GM18868 (cell line): ENCODE measurements at regions not wholly inside any gene's neighbourhood (a gene's known extent, or its start where the extent isn't known, plus 50 kb on each side); places are given as distances from the start of the nearest gene placed in this dataset.

Source experiments
- ATAC-seq: cut with Tn5 transposase; IDR thresholded peaks from one replicate; pipeline ENCODE4 v1.9.1; 2021; ENCODE audit warnings: mild to moderate bottlenecking, moderate library complexity; ENCODE audit not compliant: unreplicated experiment

DNA sequence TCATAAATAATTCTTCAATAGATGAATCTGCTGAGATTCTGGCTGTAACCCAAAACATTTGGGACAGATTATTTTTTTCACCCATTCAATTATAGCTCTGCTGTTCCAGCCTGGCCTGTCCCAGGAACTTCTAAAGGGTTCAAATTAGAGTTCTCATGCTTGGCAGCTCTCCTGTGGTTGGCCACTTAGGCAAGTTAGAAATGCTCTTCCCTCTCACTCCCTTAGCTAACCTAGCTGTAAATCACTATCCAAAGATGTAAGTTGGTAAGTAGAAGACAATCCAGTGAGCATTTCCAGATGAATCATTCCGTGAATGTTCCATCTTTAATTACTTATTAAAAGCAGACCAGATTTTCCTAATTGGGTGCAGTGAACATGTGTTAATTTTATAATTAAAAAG is 760.4 kb upstream of the TBX3 start:
- no peak for ATAC-seq

DNA sequence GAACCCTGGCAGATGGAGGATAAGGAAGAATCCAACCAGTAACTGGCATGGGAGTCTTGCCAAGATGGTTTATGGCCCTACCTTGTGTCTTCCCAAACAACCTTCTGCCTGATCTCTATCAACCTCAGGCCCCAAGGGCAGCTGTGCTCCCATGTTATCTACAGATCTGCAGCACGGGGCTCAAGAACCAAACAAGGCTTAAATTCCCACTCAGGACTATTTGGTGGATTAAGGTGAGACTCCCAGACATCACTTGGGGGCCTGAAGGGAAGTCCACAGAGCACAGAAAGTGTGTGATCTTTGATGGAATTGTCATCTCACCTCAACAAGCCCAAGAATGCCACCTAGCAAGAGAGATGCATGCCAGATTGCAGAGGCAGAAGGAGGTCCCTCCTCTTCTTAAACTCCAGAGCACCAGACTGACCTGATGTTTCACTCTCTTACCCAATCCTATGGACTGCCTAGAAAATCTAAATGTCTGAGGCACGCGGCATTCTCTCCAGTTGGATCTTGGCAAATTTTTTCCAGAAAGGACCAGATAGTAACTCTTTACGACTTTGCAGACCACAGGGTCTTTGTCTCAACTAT is 759.5 kb upstream of the TBX3 start:
- no peak for ATAC-seq

DNA sequence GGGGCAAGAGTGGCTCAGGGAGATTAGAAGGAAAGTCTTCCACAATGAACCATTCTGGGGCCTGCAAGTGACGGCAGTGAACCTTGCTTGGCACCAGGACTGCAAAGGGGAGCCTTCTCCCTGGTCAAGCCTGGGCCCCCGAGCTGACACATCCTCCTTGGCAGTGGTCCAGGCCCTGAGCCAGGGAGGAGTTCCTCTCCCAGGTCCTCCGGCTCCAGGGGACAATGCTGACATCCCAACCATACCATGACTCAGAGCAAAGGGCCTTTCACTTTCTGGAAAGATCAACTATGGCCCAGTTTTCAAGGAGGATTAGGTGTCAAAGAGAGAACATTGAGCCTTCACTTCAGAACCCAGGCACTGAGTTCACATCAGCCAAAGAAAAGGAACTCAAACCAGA is 756.5 kb upstream of the TBX3 start:
- ATAC-seq, result no peak

DNA sequence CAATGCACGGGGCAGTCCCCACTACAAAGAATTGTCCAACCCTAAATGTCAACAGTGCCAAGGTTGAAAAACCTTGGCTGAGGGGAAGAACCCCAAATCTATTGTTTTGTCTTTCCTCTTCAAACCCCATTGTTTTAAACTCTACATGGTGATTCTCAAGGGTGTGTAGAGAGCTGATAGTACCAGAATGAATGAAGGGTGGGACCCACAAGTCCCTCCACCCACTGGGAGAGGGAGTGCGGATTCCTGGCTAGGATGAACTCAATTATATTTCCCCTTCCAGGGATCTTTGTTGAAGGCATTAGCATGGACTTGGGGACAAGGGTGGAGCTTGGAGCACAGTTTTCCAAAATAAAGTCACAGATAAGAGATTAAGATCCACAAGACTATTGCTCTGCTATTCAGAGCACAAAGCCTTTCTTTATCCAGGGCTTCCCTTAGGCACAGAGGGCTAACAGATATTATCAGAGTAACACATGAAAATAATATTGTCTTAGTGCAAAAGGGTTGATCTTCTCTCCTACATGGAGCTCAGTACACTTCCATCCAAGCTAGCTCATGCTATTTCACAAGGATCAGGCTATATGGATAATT is 755.1 kb upstream of the TBX3 start:
- no peak for ATAC-seq

DNA sequence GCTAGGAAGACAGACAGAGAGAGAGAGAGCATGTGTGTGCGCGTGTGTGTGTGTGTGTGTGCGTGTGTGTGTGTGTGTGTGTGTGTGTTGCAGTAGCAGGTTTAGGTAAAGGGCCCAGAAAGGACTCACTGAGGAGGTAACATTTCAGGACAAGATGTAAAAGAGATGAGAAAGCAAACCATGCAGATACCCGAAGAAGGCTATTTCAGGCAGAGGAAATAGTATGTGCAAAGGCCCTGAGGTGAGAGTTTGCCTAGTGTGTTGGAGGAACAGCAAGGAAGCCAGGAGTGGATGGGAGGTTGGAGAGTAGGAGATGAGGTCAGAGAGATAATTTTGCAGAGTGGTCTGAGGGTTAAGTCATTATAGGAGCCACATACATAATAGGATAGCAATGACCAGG is 754.3 kb upstream of the TBX3 start:
- no peak for ATAC-seq

DNA sequence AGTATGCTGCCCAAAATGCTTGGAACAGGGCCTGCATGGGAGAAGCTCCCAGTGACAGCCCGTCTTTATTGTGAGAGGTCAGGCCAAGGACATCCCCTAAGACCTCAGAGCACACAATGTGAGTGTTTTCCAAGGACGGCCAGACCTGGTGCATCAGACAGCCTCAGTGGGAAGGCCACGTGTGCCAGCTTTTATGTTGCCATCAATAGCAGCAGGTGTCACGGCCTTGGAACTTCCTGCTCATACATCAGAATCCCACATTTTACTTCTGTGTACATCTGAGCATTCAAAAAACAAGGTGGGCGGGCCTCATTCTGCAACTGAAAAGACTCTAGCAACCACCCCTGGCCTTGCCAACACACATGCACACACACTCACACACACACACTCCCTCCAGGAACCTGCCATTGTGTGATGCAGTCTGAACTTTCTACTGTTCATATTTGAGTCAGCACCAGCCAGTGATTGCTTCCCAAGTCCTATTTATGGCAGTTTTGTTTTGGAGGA is 753.1 kb upstream of the TBX3 start:
- no peak for ATAC-seq

DNA sequence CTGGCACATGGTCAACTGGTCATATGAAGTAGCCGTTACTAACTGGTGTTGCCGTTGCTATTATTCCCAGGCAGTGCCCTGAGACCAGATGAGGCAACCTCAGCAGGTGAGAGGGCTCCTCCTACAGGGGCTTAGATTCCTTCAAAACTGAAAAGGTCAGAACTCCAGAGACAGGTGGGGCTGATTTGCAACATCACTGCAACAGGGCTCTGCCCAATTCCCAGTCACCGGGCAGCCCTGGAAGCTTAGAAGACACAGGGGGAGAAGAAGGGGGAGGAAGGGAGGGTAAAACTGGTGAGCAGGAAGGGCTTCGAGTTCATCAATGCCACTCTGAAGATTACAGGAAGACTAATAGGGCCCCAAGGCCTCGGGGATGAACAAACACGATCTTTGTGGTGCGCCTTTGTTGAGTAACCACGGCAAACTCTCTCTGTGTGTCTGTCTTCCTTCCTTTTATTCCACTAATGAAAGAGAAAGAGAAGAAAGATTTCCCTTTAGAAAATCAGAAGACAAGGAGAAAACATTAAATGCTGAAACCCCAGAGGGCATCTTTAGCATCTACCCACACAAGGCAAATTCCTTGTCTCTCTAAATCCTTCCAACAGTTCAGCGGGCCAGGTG is 749.1 kb upstream of the TBX3 start:
- ATAC-seq, result no peak

DNA sequence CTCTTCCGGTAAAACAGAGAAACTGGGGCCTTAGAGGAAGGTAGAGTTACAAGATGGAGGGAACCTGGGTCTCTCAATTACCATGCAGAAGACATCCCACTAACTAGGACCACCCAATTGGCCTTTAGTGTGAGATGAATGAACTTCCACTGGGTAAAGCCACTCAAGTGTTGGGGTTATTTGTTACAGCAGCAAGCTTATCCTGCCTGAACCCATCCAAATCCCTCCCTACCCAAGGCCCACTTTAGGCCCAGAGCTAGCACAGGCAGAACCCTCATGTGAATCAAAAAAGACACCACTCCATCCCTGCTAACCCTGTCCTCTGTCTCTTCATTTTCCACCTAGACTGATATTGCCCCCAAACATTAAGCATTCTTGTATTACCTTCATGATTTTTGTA is 746.7 kb upstream of the TBX3 start:
- no peak for ATAC-seq

DNA sequence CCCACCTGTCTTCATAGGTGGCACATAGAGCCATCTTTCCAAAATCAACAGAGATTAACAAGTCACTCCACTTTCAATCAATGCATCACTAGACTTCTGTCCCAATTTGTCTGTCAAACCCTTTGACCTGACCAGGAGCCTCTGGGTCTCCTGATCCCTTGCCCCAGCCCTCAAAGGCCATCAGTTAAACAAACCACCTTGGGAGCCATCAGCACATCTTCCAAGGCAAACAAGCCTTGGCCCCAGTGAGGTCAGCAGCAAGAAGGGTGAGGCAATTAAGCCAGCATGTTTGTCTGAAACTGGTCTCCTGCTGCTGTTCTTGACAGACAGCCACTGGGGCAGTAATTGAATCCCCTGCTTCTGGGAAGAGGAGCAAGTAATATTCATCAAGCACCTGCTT is 742.8 kb upstream of the TBX3 start:
- no peak for ATAC-seq

DNA sequence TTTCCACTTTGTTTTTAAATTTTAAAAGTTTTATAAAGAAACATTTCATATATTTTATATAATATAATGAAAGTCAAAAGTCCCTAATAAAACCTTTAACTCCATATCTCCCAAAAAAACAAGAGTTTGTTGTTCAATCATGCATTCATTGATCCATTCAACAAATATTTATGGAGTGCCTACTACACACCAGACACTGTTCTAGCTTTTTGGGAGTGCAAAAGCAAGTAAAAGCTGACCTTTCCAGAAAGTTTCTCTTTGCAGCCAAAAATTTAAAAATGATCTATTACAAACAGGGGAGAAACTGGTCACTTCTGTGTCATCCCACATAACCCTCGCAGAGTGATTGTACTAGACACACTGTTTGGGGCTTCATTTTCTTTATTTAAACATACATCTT is 740.0 kb upstream of the TBX3 start:
- no peak for ATAC-seq

DNA sequence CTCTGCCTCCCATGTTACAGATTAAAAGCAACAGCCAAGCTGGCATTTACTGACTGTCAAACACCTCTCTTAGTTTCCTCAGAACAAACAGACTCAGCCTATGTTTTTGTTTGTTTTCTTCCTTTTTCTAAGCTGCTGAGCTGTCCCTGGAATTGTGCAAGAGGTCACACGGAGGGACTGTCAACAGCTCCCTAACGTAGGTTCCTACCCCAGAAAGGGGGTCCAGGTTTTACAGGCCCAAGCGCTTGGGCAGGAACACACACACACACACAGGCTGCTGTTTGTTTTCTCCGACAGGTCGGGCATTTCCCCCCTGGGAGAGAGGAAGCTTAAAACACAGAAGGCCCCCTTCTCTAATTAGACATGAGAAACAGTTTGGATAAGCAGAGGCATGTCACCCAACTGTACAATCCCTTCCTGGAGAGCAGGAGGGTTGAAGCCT is 739.6 kb upstream of the TBX3 start:
- no peak for ATAC-seq

DNA sequence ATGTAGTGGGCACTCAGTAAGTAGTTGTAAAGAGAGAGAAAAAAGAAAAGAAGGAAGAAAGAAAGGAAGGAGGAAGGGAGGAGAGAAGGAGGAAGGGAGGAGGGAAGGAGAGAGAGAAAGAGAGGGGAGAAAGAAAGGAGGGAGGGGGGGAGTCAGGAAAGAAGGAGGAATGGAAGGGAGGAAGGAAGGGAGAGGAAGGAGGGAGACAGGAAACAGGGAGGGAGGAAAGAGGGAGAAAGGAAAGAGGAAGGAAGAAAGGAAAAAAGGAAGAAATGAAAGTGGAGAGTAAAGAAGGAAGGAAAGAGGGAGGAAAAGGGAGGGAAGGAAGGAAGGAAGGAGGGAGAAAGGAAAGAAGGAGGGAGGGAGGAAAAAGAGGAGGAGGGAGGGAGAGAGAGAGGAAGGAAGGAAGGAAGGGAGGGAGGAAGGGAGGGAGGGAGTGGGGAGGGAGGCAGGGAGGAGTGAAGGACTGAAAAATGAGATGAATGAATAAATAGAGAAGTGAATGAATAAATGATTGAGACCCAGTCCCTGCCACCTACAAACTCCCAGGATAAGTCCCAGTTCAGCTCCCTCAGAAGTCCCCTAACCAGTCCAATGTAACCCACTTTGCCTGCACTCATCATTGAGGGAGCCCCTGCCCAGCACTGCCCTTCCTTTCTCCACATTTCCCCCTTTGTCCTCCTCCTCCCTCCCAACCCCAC is 739.0 kb upstream of the TBX3 start:
- no peak for ATAC-seq

DNA sequence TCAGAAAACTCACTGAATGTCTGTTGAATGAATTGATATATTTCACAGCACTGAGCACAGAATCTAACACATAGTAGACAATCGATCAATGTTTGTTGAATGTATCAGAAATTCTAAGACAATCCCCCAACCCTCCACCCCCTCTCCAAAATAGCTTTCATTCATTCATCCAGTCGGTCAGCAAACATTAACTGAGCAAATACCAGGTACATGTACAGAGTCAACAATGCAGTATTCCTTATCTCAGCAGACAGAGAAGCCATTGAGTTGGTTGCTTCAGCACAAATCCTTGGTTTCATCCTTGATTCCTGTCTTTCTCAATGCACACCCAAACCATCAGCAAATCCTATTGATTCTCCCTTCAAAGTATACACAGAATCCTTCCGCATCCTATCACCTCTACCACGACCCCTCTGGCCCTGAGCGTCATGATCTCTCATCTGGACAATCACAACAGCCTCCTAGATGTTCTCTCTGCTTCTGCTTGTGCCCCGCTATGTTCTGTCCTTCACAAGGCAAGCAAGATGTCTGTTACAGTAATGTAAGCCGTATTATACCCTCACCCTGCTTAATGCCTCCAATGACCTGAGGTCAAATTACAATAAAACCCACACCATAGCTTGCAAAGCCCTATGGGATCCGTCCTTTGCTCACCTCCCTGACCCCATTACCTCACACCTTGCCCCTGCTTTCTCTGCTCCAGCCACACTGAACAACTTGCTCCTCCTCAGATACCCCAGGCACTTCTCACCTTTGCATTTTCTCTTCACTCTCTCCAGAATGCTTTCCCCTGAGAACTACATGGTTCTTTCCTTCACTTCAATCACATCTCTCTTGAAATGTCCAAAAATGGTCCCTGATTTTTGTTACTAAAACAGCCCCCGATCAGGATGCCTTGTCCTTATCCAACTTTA is 738.1 kb upstream of the TBX3 start:
- no peak for ATAC-seq

DNA sequence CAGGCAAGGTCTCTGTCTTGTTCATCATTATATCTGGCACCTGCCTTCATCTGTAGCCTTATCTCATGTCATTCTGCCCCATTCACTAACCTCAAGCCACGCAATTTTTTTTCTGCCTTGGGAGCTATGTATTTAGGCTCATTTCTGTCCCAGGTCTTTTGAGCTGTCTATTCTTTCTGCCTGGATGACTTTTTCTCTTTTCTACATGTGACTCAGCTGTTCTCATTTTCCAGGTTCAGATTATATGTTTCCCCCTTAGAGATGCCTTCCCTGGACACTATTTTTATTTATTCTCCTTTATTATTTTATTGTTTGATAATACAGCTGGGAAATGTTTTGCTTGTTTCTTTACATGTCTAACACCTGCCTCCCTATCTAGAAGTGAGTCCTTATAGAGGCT is 737.4 kb upstream of the TBX3 start:
- ATAC-seq, result no peak

DNA sequence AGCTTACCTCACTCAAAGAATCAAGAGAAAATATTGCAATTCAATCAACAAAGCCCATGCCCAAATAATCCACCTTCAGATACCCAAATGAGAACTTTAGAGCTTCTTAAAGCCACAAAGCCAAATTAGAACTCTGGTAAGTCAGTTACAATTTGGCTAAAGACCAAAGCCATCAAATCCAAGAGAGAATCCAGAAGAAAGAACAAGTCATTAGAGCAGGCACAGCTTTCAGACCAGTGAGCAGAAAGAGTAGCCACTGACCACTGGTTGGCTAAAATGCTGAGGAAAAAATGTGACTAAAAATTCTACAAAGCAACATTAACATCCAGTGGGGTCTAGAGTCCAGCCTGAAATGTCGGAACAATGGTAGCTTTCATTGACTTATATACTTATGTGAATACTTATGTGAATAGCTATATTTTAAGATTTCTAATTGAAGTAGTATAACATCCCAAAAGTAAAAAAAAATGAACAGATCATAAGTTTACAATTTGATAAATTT is 735.2 kb upstream of the TBX3 start:
- ATAC-seq, result no peak

DNA sequence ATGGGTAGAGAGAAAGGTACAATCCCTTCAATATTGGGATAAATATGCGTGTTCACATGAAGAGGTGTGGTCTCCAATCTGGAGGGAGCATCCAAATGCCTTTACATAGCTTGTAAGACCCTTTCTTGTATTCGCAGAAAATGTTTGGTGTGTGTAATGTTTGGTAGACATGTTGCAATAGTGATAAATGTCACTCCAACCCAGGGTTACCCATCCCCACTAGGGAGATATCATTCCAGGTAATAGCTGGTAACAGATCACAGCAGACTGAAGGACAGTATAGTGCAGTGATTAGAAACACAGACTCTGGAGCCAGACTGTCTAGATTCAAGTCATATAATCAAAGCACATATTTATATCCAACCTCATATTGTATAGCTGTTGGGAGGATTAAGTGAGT is 733.6 kb upstream of the TBX3 start:
- no peak for ATAC-seq

DNA sequence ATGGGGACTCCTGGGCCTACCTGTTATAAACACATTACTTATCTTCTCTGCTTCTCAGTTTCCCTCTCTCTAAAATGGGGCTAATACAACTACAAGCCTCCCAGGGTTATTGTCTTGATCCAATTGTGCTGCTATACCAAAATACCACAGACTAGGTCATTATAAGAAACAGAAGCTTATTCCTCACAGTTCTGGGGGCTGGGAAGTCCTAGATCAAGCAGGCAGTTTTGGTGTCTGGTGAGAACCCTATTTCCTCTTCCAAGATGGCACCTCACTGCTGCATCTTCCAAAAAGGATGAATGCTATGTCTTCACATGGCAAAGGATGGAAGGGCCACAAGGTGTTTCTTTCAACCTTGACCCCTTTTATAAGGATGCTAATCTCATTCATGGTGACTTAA is 732.9 kb upstream of the TBX3 start:
- no peak for ATAC-seq

DNA sequence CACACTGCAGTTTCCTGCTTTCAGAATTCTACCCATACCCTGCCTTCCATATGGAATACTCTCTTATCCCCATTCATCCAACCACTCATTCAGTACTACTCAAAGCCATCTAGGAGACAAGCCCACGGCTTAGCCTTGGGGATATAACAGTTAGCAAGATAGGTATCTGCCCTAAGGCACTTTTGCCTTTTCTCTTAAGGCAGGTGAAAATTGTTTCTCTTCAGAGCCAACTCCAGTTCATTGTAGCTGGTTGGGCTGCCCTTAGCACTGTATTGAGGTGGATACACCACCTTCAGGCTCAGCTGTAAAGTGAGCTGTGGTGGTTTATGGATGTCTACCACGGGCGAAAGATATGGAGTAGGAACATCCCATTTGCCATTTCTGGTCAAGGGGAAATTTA is 729.7 kb upstream of the TBX3 start:
- ATAC-seq, result no peak

DNA sequence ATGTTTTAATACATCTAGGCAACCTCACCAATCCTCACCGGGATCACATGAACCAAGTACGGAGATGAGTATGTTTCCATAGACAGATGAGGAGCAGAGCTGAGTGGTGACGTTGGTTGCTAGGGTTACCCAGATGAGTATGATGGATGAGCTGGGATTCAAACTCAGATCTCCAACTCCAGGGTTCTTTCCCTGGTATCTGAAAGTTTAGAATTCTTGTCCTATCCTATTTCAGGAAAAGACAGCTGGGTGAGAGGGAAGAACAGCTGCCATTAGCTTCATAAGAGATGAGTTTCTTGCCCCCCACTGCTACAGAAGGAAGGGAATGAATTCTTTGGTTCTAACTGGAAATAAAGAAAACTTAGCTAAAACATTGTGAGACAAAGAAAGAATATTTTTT is 728.9 kb upstream of the TBX3 start:
- no peak for ATAC-seq

DNA sequence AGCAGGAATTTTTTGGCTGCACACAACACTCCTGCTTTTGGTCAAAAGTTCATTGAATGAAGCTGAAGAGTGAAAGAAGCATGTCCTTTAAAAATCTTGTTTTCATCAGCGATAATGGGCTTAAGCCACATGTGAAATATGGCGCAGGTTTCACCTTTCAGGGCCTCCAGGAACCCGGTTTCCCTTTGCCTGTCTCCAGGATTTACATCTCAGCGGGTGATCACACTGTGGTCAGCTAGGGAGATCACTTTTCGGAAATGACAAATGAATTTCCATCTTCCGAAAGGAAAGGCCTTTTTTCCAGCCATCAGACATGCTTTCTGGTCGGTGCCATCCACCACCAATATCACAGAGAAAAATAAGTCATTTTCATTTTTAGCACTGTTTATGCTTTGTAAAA is 727.1 kb upstream of the TBX3 start:
- ATAC-seq, result no peak

DNA sequence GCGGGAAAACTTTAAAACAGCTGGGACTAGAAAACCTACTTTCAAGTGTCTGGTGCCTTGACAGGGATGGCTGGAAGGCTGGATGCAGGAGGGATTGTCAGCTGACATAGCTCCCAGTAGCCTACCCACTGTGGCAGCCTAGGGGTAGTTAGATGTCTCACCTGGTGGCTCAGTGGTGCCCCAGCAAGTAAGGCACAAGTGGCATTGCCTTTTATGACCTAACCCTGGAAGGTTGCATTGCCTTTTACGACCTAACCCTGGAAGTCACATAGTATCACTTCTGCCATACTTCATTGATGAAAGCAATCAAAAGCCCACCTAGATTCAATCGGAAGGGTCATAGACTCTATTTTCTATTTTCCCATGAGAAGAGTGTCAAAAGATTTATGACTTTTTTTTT is 724.7 kb upstream of the TBX3 start:
- no peak for ATAC-seq
